ENCODE measurements at regions not wholly inside any gene's neighbourhood (a gene's known extent, or its start where the extent isn't known, plus 50 kb on each side); places are given as distances from the start of the nearest gene placed in this dataset.

- no peak for DNase-seq (ENCODE audit: low read depth in 3 of 3, low spot score in 1 of 3)
Observed at GRCh38 chr4:153137159-153137558, 67.1 kb upstream of the TRIM2 start.

GRCh38 chr4:153137677-153138630, 66.3 kb upstream of the TRIM2 start:
- no peak for DNase-seq (ENCODE audit: low read depth in 3 of 3, low spot score in 1 of 3)

DNA sequence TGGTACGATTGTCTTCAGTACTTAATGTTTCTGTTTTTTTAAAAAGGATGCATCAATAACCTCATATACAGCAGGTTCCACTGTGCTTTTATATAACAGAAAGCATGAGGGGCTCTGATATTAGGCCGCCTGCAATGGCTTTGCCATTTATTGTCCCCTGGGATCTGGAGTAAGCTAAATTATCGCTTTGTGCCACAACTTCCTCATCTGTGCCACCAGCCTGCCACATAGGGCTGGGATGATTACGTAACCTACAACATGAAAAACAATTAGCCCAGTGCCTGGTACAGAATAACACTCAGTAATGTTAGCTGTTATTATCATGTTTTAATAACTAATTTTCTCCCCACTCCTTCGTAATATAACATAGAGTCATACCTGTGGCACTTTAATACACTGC, 65.5 kb upstream of the TRIM2 start:
- no peak for DNase-seq (ENCODE audit: low read depth in 3 of 3, low spot score in 1 of 3)

GRCh38 chr4:153140294-153140693, 63.9 kb upstream of the TRIM2 start:
- DNase-seq (ENCODE audit: low read depth in 3 of 3, low spot score in 1 of 3), result no peak

DNA sequence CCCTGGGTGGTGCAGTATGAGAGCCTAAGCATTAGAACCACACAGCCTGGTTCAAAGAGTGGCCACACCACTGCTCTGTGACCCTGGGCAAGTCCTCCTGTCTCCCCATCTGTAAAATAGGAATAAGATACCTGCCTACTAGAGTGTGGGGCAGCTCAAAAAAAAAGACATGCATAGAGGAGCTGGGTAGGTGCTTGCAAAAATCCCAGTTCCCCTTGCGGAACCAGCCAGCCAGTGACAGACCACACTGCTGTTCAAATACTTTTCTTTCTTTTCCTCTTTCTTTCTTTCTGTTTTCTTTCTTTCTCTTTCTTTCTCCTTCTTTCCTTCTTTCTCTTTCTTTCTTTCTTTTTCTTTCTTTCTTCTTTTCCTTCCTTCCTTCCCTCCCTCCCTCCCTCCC, 63.0 kb upstream of the TRIM2 start:
- no peak for DNase-seq (ENCODE audit: low read depth in 3 of 3, low spot score in 1 of 3)

- peak in 1 of 3 donors; percentile 14 for DNase-seq (ENCODE audit: low read depth in 3 of 3, low spot score in 1 of 3)
Observed at GRCh38 chr4:153142700-153143438, 61.4 kb upstream of the TRIM2 start.

- no peak for DNase-seq (ENCODE audit: low read depth in 3 of 3, low spot score in 1 of 3)
Observed at GRCh38 chr4:153143527-153144348, 60.5 kb upstream of the TRIM2 start.

DNA sequence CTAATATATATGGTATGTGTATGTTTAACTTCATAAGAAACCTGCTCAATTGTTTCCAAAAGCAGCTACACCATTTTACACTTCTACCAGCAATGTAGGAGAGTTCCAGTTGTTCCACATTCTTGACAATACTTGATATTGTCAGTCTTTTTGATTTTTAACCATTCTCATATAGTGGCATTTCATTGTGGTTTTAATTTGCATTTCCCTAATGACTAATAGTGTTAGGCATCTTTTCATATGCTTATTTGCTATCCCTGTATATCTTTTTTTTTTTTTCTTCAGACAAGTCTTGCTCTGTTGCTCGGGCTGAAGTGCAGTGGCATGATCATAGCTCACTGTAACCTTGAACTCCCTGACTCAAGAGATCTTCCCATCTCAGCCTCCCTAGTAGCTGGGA, 58.2 kb upstream of the TRIM2 start:
- DNase-seq (ENCODE audit: low read depth in 3 of 3, low spot score in 1 of 3), result no peak

- DNase-seq (ENCODE audit: low read depth in 3 of 3, low spot score in 1 of 3), result no peak
Observed at GRCh38 chr4:153146961-153147360, 57.3 kb upstream of the TRIM2 start.

- DNase-seq (ENCODE audit: low read depth in 3 of 3, low spot score in 1 of 3), result no peak
Observed at GRCh38 chr4:153148791-153149190, 55.5 kb upstream of the TRIM2 start.

DNA sequence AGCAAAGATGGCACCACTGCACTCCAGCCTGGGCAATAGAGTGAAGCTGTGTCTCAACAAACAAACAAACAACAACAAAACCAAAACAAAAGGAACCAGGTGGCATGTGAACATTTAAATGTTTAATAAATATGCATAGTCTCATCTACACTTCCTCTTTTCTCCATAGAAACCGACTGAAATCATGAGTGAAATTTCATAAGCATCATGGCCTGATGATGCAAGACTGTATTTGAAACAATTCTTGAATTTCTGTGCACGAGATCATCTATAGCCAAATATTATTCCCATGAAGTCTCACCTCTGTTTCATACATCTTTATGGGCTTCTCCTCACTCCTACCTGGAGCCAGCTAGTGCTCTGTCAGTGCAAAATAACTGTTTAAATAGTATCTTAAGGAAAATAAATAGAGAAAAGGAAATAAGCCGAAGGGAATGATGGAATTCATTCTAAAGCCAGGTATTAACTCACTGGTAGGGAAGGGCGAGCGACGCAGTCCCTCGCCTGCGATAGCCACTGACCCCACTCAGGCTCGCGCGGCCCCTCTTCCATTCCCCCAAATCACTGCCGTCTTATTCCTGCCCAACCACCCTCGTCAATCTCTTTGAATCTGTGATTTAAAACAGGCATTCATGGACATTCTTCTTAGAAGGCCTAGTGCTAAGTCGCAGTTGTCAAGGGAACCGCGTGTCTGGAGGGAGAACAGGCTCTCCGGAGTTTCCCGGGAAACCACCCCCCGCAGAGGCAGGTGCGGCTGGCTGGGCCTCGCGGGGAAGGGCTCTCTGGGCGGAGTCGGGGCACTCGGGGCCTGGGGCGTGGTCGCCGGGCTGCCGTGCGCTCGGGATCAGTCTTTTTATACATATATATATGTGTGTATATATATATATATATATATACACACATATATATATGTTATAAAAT, 52.4 kb upstream of the TRIM2 start:
- peak in 1 of 3 donors; percentile 16 for DNase-seq (ENCODE audit: low read depth in 3 of 3, low spot score in 1 of 3)

DNA sequence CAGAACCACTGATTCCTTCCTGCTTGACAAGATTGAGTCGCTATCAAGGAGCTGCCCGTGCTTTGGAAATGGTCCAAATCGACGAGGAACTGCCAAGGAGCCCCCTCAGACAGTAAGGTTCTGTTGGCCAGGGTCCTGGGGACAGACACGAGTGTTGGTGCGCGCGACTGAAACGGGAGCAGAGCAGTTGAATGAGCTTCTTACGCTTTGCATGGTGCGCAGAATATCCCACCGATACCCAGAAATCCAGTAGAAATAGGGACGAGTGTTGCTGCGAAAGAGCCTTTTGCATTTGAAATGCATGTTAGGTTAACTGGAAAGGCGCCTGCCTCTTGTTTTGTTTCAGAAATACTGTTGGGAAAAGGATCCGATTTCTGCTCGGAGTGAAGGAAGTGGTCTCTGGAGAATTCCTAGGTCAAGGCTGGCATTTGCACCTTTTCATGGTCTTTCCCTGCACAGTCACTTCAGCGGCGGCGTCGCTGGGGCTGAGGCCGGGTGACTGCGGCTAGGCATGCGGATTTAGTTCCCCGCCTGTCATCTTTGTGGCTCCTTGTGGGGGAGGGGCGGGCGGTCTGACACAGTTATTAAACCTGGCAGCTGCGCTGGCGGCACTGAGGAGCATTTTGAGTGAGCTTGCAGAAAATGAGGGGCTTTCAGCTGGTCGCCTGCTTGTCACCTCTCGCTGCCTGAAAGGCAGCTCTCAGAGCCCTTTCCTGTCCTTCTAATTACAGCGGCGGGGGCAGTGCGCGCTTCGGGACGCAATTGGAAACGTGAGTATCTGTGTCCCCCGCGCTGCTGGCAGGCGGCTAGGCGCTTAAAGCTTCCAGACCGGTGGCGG, 51.5 kb upstream of the TRIM2 start:
- peak in 2 of 3 donors; percentile 29 to 62 for DNase-seq (ENCODE audit: low read depth in 3 of 3, low spot score in 1 of 3)

DNA sequence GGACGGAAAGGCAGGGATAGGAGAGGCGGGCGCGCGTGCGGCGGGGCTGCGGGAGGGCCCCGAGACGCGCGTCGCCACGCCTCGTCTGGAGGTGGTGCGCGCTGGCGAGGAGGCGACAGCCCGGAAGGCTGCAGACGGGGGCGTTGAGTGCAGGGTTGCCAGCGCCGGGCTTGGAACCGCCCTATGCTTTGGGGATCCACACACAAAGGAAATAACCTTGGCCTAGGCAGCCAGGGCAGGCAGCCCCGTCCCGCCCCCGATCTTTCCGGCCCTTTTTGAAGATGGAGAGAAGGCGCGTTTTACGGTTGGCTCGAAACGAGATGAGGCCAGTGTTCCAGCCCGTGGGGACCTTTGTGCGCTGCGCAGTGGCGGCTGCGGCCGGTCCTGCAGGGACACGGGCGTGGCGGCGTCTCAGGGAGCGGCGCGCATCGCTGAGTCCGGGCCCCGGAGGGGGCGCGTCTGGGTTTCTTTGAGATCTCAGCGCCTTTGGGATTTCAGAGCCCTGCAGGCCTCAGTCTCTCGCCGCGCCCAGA, 50.8 kb upstream of the TRIM2 start:
- peak; percentile 44 to 57 (median 55) for DNase-seq (ENCODE audit: low read depth in 3 of 3, low spot score in 1 of 3)

- DNase-seq (ENCODE audit: low read depth in 3 of 3, low spot score in 1 of 3), result no peak
Observed at GRCh38 chr4:153154007-153154975, 50.0 kb upstream of the TRIM2 start.

Data from stimulated activated CD4-positive, alpha-beta T cell treated with anti-CD3 and anti-CD28 coated beads, TNF-alpha, amount 100 ng/mL, for 1 hour (primary cell).